HTR-8/SVneo (cell line): ENCODE measurements at regions not wholly inside any gene's neighbourhood (a gene's known extent, or its start where the extent isn't known, plus 50 kb on each side); places are given as distances from the start of the nearest gene placed in this dataset.

Source experiments
- DNase-seq: peaks from one replicate; pipeline ENCODE4 v3.0.0; 2011; ENCODE audit warnings: low spot score, mixed read lengths; ENCODE audit not compliant: insufficient read length
- FAIRE-seq: peaks from 2 replicates; lab custom pipeline; 2011; peaks lifted over from hg19 to GRCh38; lab: Jason Lieb, UNC

- no peak for DNase-seq
- no peak for FAIRE-seq
Measured at GRCh38 chr15:91696981-91697380, 156.5 kb upstream of the SLCO3A1 start.

GRCh38 chr15:91698241-91698640 is 155.3 kb upstream of the SLCO3A1 start:
- DNase-seq (no peak), FAIRE-seq (no peak)

DNA sequence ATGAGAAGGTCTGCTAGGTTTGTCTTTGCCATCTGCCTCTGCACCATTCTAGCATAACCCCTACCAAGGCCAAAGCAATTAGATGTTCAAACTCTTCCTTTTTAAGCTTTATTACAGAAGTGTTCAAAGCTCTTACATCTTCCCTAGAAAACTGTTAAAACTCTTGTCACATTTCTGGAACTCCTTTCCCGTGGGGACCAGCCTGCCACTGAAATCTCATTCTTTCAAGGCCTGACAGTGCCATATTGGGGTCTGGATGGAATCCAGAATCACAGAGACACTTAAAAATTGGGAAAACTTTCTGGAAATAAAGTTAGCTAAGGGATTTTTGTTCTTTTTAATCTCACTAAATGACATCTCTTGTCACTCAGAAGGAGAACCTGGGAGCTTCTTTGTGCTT is 153.8 kb upstream of the SLCO3A1 start:
- no peak for FAIRE-seq
- no peak for DNase-seq

DNA sequence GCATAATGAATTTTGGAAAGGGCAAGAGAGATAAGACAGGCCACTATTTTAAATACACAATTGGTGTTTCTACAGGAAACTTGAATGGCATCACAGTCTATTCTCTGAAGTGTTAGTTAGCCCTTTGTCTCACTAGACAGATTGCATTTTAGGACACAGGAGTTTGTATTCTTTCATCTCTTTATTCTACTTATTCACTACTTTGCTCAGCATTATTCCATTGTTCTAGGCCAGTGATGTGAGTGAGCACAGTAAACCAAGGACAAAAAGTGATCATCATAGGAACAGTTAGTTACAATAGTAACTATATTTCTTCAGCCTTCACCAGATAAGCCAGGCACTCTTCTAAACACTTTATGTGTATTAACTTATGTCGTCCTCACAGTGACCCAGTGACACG is 150.2 kb upstream of the SLCO3A1 start:
- DNase-seq (no peak), FAIRE-seq (no peak)

DNA sequence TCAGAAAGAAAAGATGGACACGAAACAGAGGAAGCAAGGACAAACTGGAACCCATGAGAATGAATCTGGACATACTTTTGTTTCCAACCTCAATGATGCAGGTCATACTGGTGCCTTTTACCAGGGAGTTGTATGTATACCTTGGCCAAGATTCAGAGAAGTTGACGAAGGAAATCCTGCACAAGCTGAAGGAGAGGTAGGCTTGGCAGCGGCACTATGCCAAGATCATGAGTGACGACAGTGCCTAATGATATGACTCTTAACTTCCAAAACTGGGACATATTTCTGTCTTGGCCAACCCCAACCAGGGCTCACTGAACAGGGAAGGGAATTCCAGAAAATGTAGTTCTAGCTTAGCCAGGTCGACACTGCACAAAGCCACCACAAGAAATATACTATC is 149.2 kb upstream of the SLCO3A1 start:
- DNase-seq (no peak), FAIRE-seq (no peak)

GRCh38 chr15:91706322-91707032 is 147.0 kb upstream of the SLCO3A1 start:
- FAIRE-seq: no peak
- peak; percentile 24 for DNase-seq

GRCh38 chr15:91710080-91710698 is 143.3 kb upstream of the SLCO3A1 start:
- no peak for DNase-seq
- no peak for FAIRE-seq

- no peak for FAIRE-seq
- no peak for DNase-seq
Measured at GRCh38 chr15:91711384-91712033, 142.0 kb upstream of the SLCO3A1 start.

- FAIRE-seq: no peak
- no peak for DNase-seq
Measured at GRCh38 chr15:91712286-91712685, 141.2 kb upstream of the SLCO3A1 start.

- FAIRE-seq: no peak
- DNase-seq: no peak
Measured at GRCh38 chr15:91716536-91716935, 137.0 kb upstream of the SLCO3A1 start.

GRCh38 chr15:91717811-91718210 is 135.7 kb upstream of the SLCO3A1 start:
- no peak for FAIRE-seq
- DNase-seq: no peak

- FAIRE-seq (no peak), DNase-seq (no peak)
Measured at GRCh38 chr15:91723959-91724358, 129.5 kb upstream of the SLCO3A1 start.

- FAIRE-seq: no peak
Measured at GRCh38 chr15:91733661-91734060, 119.8 kb upstream of the SLCO3A1 start.

GRCh38 chr15:91737151-91737818 is 116.2 kb upstream of the SLCO3A1 start:
- FAIRE-seq (no peak), DNase-seq (no peak)

More at GRCh38 chr15:91733661-91734060, 119.8 kb upstream of the SLCO3A1 start:
- no peak for DNase-seq

DNA sequence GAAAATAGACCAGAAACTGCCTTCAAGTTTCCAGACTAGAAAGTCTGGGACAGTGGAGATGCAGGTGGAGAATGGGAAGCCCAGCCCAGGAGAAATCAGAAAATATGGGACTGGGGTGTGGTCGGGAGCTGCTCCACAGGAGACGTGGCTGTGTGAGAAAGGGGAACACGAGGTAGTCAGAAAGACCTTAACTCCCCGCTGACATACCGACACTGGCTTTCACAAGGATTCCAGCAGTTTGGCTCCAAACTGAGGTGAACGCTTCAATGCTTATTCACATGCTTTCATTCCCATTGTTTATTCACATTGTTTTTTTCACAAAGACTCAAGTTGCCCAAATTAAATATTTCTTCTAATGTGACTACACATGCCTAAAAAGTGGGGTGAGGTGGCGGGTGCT is 111.5 kb upstream of the SLCO3A1 start:
- DNase-seq: no peak
- no peak for FAIRE-seq

- FAIRE-seq (no peak), DNase-seq (no peak)
Measured at GRCh38 chr15:91751611-91752010, 101.9 kb upstream of the SLCO3A1 start.

DNA sequence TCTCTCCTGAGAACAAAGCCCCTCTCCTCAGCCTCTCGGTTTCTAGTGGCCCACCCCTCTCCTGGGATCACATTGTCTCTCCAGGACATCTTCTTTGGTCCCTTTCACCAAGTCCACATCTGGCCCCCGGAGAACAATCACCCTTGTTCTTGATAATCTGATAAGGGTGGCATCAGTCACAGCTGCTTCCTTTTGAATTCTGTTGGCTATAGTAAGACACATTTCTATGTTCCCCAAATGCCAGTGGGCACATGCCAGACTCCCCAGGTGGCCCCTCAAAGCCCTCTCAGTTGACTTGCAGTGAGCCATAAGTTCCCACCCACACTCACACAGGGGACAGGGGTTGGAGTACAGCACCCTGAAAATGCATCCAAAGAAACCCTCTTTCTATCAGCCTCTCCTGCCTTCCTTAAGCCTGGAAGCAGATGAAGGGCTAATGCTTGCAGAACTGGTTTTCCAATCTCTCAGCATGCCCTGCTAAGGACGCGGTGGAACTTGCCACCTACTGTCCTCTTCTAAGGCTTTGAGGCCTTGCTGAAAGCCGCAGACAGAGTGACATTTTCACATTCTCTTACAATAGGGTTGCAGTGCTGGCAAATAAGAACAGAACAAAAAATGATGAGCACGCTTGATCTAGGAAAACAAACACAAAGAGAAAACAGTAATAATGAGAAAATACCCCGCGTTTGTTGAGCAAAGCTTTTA is 101.3 kb upstream of the SLCO3A1 start:
- FAIRE-seq (no peak), DNase-seq (no peak)

- DNase-seq (no peak), FAIRE-seq (no peak)
Measured at GRCh38 chr15:91759560-91759959, 93.9 kb upstream of the SLCO3A1 start.

- FAIRE-seq: no peak
Measured at GRCh38 chr15:91765660-91766059, 87.8 kb upstream of the SLCO3A1 start.

GRCh38 chr15:91769476-91769875 is 84.0 kb upstream of the SLCO3A1 start:
- FAIRE-seq: no peak

More at GRCh38 chr15:91765660-91766059, 87.8 kb upstream of the SLCO3A1 start:
- DNase-seq: no peak

More at GRCh38 chr15:91769476-91769875, 84.0 kb upstream of the SLCO3A1 start:
- no peak for DNase-seq
